RWPE2 (cell line): ENCODE measurements at regions not wholly inside any gene's neighbourhood (a gene's known extent, or its start where the extent isn't known, plus 50 kb on each side); places are given as distances from the start of the nearest gene placed in this dataset.

Experiments used
- ATAC-seq: fragments of 200-7000 bp; cut with Tn5 transposase; 3 replicates; pipeline ENCODE4 v1.9.1; 2021; ENCODE audit warnings: low read depth
- DNase-seq: peaks from one replicate; pipeline ENCODE4 v3.0.0-alpha.2; 2020; ENCODE audit warnings: low spot score
- H3K27ac ChIP-seq: fragments of 450-650 bp; 2 replicates; pipeline ENCODE4 v1.5.1; 2017; ENCODE audit warnings: mild to moderate bottlenecking; ENCODE audit not compliant: poor library complexity, severe bottlenecking
- H3K27me3 ChIP-seq: fragments of 250-450 bp; sonication (Bioruptor Pico); 2 replicates; pipeline ENCODE4 v1.5.1; 2021; ENCODE audit warnings: mild to moderate bottlenecking, moderate library complexity; ENCODE audit not compliant: insufficient read depth, poor library complexity, severe bottlenecking
- H3K36me3 ChIP-seq: fragments of 250-450 bp; sonication (Bioruptor Pico); 2 replicates; pipeline ENCODE4 v1.5.1; 2020; ENCODE audit warnings: low read depth, mild to moderate bottlenecking, moderate library complexity
- H3K4me1 ChIP-seq: fragments of 250-450 bp; sonication (Bioruptor Pico); 2 replicates; pipeline ENCODE4 v1.5.1; 2021; ENCODE audit warnings: mild to moderate bottlenecking, moderate library complexity; ENCODE audit not compliant: insufficient read depth, poor library complexity, severe bottlenecking
- H3K4me3 ChIP-seq: fragments of 250-450 bp; sonication (Bioruptor Pico); 2 replicates; pipeline ENCODE4 v1.5.1; 2021; ENCODE audit warnings: mild to moderate bottlenecking, moderate library complexity; ENCODE audit not compliant: severe bottlenecking
- H3K9me3 ChIP-seq: fragments of 250-450 bp; sonication (Bioruptor Pico); 2 replicates; pipeline ENCODE4 v1.5.1; 2021; ENCODE audit warnings: mild to moderate bottlenecking, moderate library complexity; ENCODE audit not compliant: severe bottlenecking
- TF ChIP-seq, protein P1 (sequence below): fragments of 450-650 bp; IDR thresholded peaks from one replicate; pipeline ENCODE4 v1.5.1; 2017; ENCODE audit warnings: mild to moderate bottlenecking, moderate library complexity; ENCODE audit not compliant: poor library complexity, severe bottlenecking

DNA sequence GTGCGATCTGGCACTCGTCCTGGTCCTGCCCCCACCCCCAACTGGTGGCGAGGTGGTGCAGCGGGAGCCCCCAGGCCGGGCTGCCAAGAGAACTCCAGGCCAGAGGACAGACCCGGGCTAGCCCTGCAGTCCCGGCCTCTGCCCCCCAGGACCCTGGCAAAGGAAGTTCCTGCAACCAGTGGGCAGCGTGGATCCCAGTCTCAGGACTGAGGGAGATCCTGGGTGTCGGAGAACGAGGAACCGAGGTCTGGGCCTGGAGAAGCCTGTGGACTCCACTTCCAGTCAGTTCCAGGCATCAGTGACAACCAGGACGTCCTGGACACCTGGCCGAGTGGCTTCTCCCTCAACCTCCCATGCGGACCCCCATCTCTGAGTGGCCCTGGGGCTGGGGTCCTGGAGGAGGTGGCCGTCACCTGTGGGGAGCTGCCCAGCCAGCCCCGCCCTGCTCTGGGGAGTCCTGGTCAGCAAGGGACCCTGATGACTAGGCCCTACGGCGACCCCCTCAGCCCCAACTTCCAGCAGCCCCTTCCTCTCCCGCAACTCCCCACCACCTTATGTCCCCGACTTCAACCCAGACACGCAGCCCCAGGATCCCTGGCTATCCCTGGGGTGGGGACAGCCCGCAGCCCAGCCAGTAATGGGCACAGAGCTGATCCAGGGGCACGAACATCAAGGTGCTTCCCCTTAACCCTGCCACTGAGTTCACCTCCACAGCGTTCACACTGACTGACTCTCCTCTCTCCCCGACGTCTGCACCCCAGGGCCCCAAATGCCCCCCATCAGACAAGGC, 53.7 kb upstream of the NKX1-1 start:
- DNase-seq (no peak), ATAC-seq (no peak)
- H3K27me3 ChIP-seq, result peaks cover 57% of the 10 kb centered on the region
- no peak overlapping the region for H3K27ac ChIP-seq
- H3K4me1 ChIP-seq, result no peaks in the 10 kb centered on the region
- no peak overlapping the region for H3K4me3 ChIP-seq
- H3K36me3 ChIP-seq, result no peaks in the 10 kb centered on the region
- TF ChIP-seq, protein P1, sequence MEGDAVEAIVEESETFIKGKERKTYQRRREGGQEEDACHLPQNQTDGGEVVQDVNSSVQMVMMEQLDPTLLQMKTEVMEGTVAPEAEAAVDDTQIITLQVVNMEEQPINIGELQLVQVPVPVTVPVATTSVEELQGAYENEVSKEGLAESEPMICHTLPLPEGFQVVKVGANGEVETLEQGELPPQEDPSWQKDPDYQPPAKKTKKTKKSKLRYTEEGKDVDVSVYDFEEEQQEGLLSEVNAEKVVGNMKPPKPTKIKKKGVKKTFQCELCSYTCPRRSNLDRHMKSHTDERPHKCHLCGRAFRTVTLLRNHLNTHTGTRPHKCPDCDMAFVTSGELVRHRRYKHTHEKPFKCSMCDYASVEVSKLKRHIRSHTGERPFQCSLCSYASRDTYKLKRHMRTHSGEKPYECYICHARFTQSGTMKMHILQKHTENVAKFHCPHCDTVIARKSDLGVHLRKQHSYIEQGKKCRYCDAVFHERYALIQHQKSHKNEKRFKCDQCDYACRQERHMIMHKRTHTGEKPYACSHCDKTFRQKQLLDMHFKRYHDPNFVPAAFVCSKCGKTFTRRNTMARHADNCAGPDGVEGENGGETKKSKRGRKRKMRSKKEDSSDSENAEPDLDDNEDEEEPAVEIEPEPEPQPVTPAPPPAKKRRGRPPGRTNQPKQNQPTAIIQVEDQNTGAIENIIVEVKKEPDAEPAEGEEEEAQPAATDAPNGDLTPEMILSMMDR, result no peak
- H3K9me3 ChIP-seq, result no peaks in the 10 kb centered on the region

DNA sequence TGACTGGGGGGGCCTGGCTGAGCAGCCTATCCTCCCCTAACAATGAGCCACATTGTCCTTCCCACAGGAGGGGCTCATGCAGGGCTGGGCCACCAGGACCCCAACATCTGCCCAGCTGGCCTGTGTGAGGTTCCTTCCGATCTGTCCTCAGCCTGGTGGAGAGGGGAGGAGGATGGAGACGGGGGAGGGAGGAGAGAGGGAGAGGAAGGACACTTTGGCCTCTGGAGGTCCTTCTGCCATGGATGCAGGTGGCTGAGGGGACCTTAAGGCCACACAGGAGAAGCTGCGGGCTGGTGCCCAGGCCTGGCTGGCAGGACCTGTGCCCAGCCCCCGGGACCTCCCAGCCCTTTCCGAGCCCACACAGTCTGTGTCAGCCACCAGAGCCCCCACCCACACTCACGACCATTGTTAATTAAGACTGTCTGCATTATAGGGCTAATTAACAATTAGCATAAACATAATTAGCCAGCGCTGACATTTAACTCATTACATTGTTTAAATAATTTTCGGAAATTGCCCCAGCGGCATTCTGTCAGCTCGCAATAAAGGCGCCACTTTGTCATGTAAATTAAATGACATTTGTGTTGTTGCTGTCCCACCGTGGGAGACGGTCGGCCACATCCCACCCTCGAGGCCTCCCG, 53.0 kb upstream of the NKX1-1 start:
- TF ChIP-seq, protein P1, result no peak
- Histone ChIP-seq H3K9me3 (no peaks in the 10 kb centered on the region), H3K4me3 (no peak overlapping the region), H3K27ac (no peak overlapping the region), H3K4me1 (no peaks in the 10 kb centered on the region), H3K27me3 (peaks cover 52% of the 10 kb centered on the region), H3K36me3 (no peaks in the 10 kb centered on the region)
- DNase-seq, result no peak
- ATAC-seq, result no peak

DNA sequence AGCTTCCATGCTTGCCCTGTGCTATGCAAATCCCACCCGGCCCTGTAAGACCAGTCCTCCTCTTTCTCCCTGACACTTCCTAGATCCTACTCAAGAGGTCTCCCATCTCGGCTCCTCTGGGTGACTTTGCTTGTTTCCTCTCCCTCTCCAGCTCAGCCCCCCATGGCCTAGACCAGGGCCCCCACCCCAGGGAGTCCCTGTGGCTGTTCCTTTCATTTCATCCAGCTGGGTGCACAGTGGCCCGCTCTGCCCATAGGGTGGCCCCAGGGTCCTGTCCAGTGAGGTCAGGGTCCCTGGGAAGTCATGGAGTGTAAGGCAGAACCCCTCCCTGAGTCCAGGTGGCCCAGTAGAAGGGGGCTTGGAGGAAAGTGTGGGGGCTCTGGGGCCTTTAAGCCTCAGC, 52.3 kb upstream of the NKX1-1 start:
- no peaks in the 10 kb centered on the region for H3K4me1 ChIP-seq
- ATAC-seq, result no peak

More for the DNA sequence above, 52.3 kb upstream of the NKX1-1 start:
- TF ChIP-seq, protein P1, result no peak
- Histone ChIP-seq H3K36me3 (no peaks in the 10 kb centered on the region), H3K4me3 (no peak overlapping the region), H3K27me3 (peaks cover 49% of the 10 kb centered on the region), H3K27ac (no peak overlapping the region), H3K9me3 (no peaks in the 10 kb centered on the region)
- no peak for DNase-seq
